ENCODE measurements at regions not wholly inside any gene's neighbourhood (a gene's known extent, or its start where the extent isn't known, plus 50 kb on each side); places are given as distances from the start of the nearest gene placed in this dataset.

GRCh38 chr10:124180947-124181549 lies 87.7 kb upstream of the CHST15 start:
- H2BK5ac ChIP-seq (ENCODE audit: insufficient read length, low read length) = no peak overlapping the region
- no peak overlapping the region for H3K4ac ChIP-seq (ENCODE audit: low read depth, low read length)
- H3K79me2 ChIP-seq (ENCODE audit: insufficient read depth, low read length) = no peaks in the 10 kb centered on the region
- no peak overlapping the region for H2BK120ac ChIP-seq (ENCODE audit: low read depth, low read length, poor library complexity, severe bottlenecking)
- no peak overlapping the region for H3T11ph ChIP-seq (ENCODE audit: low read length)
- H3K14ac ChIP-seq (ENCODE audit: insufficient read depth, low read length) = no peak overlapping the region
- no peaks in the 10 kb centered on the region for H4K20me1 ChIP-seq (ENCODE audit: control insufficient read depth, insufficient read depth, insufficient read length)
- H3K23ac ChIP-seq (ENCODE audit: insufficient read length, low read depth, low read length) = no peak overlapping the region
- no peak for TF ChIP-seq CTCF (conservative IDR thresholded peaks at IDR 0.05)
- no peak overlapping the region for H2AK5ac ChIP-seq (ENCODE audit: insufficient read length, low read length)
- H3K56ac ChIP-seq (ENCODE audit: insufficient read length, low read depth, low read length) = no peak overlapping the region
- H3K27me3 ChIP-seq (ENCODE audit: insufficient read depth, low read length) = no peaks in the 10 kb centered on the region
- no peak overlapping the region for H4K91ac ChIP-seq (ENCODE audit: insufficient read length, low read depth, low read length)
- H3K18ac ChIP-seq (ENCODE audit: insufficient read length, low read depth, low read length) = no peak overlapping the region
- no peak overlapping the region for H3K4me2 ChIP-seq (ENCODE audit: insufficient read depth, insufficient read length, low read length)
- Mint-ChIP-seq H3K4me1 (peaks cover under 1 to 9% of the 10 kb centered on the region in 2 experiments), H3K9me3 (no peaks in the 10 kb centered on the region; a peak in 1 of 5 replicates), H3K27me3 (ENCODE audit: low read depth) (peaks cover 13% of the 10 kb centered on the region), H3K4me3 (no peak overlapping the region), H3K36me3 (ENCODE audit: insufficient read depth in 1 of 3, low read depth in 3 of 3) (no peaks in the 10 kb centered on the region), H3K27ac (no peak overlapping the region; a peak in 1 of 7 replicates)
- no peak overlapping the region for H2BK20ac ChIP-seq (ENCODE audit: low read depth, low read length, poor library complexity, severe bottlenecking)
- no peak overlapping the region for H3K27ac ChIP-seq (ENCODE audit: insufficient read length, low read depth, low read length)
- no peak overlapping the region for H4K5ac ChIP-seq (ENCODE audit: insufficient read length, low read depth, low read length)
- DNase-seq = no peak
- no peak overlapping the region for H4K8ac ChIP-seq (replicated peaks; ENCODE audit: insufficient read length, low read depth, low read length)
- no peaks in the 10 kb centered on the region for H3K9me3 ChIP-seq (ENCODE audit: control insufficient read depth, low read depth, low read length)
- no peaks in the 10 kb centered on the region for H3K79me1 ChIP-seq (ENCODE audit: insufficient read depth, low read depth, low read length, poor library complexity, severe bottlenecking)
- no peaks in the 10 kb centered on the region for H3K4me1 ChIP-seq (ENCODE audit: insufficient read depth, low read length)
- H2BK15ac ChIP-seq (ENCODE audit: low read depth, low read length) = no peak overlapping the region
- no peaks in the 10 kb centered on the region for H3K23me2 ChIP-seq (ENCODE audit: insufficient read length, low read depth, low read length, poor library complexity, severe bottlenecking)
- no peak overlapping the region for H2AFZ ChIP-seq (ENCODE audit: low read length)
- no peak overlapping the region for H2BK12ac ChIP-seq (ENCODE audit: insufficient read length, low read depth, low read length)
- WGBS (ENCODE audit: extremely low coverage, insufficient read length, low lambda C conversion rate) = no CpG with 5 or more reads among the region's 10 CpGs
- no peak overlapping the region for H3K9ac ChIP-seq (ENCODE audit: extremely low read depth, insufficient read length, low read length)
